Calu3 (cell line): ENCODE measurements at regions not wholly inside any gene's neighbourhood (a gene's known extent, or its start where the extent isn't known, plus 50 kb on each side); places are given as distances from the start of the nearest gene placed in this dataset.
A peak's percentile ranks its signal among the peaks of the same experiment; 100 is the strongest.

Experiments
- BruUV-seq: library from RNA; stranded (reverse); fragments of 400-500 nt; replicated peaks from 2 replicates; lab custom pipeline; 2021; lab: Mats Ljungman, UMichigan
- CTCF ChIA-PET: fragments of 300-600 bp; sonication (Branson Sonifier 250); formaldehyde crosslinking; loops from one replicate; lab custom pipeline; 2022; ENCODE audit warnings: antibody characterized with exemption; lab: Charles Lee
- DNase-seq: peaks from one replicate; pipeline ENCODE4 v3.0.0; 2022
- H3K27ac Mint-ChIP-seq: one replicate; pipeline ENCODE4 v1.8.0; 2022; ENCODE audit warnings: mixed read lengths; ENCODE audit not compliant: unreplicated experiment
- H3K27me3 Mint-ChIP-seq: one replicate; pipeline ENCODE4 v1.8.0; 2022; ENCODE audit warnings: mixed read lengths; ENCODE audit not compliant: unreplicated experiment
- H3K36me3 Mint-ChIP-seq: one replicate; pipeline ENCODE4 v1.8.0; 2022; ENCODE audit warnings: mild to moderate bottlenecking, moderate library complexity, mixed read lengths; ENCODE audit not compliant: insufficient read depth, unreplicated experiment
- H3K4me1 Mint-ChIP-seq: one replicate; pipeline ENCODE4 v1.8.0; 2022; ENCODE audit warnings: mild to moderate bottlenecking, low read depth, mixed read lengths; ENCODE audit not compliant: unreplicated experiment
- H3K4me3 Mint-ChIP-seq: one replicate; pipeline ENCODE4 v1.8.0; 2022; ENCODE audit warnings: mild to moderate bottlenecking, low read depth, moderate library complexity, mixed read lengths; ENCODE audit not compliant: unreplicated experiment
- H3K9me3 Mint-ChIP-seq: one replicate; pipeline ENCODE4 v1.8.0; 2022; ENCODE audit warnings: low read depth, mixed read lengths; ENCODE audit not compliant: unreplicated experiment
- intact Hi-C: fragments of 100-400 bp; cut with micrococcal nuclease; formaldehyde crosslinking; loops from one replicate; pipeline ENCODE4 v1.10.0; 2022; ENCODE audit not compliant: unreplicated experiment
- TF ChIP-seq, protein P1 (sequence below): fragments of 200-600 bp; IDR thresholded peaks from one replicate; pipeline ENCODE4 v1.8.0; 2022; ENCODE audit warnings: antibody characterized with exemption; ENCODE audit not compliant: unreplicated experiment

DNA sequence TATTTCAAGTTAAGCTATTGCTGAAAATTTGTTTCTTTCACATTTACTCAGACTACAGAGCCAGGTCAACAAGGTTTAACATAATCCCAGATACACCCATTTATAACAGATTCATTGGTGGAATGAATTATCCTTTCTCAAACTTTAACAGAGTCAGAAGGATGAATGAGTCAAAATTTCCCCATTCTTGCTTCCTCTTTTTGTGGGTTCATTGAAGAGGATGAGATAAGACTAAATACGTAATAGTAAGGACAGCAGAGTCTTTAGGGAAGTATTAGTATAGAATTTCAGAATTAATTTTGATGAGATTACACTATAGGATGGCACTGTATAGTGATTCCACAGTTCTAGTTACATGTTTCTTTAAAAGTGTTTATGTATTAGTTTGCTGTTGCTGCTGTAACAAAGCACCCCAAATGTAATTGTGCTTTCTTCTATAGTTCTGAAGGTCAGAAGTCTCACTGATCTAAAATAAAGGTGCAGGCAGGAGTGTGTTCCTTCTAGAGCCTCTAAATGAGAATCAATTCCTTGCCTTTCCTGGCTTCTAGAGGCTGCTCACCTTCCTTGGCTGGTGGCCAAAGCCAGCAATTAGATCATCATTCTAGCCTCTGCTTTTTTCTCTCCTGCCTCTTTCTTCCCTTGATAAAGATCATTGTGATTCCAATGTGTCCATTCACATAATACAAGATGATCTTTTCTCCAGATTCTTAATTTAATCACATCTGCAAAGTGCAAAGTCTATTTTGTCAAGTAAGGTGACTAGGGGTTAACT is 309.3 kb upstream of the PIK3C3 start:
- intact Hi-C loops, result no loop called here
- Mint-ChIP-seq H3K27me3 (no peaks in the 10 kb centered on the region), H3K4me1 (no peaks in the 10 kb centered on the region), H3K4me3 (no peak overlapping the region), H3K36me3 (no peaks in the 10 kb centered on the region), H3K9me3 (peaks cover 5% of the 10 kb centered on the region), H3K27ac (no peak overlapping the region)
- peak; percentile 1 for DNase-seq
- TF ChIP-seq, protein P1, sequence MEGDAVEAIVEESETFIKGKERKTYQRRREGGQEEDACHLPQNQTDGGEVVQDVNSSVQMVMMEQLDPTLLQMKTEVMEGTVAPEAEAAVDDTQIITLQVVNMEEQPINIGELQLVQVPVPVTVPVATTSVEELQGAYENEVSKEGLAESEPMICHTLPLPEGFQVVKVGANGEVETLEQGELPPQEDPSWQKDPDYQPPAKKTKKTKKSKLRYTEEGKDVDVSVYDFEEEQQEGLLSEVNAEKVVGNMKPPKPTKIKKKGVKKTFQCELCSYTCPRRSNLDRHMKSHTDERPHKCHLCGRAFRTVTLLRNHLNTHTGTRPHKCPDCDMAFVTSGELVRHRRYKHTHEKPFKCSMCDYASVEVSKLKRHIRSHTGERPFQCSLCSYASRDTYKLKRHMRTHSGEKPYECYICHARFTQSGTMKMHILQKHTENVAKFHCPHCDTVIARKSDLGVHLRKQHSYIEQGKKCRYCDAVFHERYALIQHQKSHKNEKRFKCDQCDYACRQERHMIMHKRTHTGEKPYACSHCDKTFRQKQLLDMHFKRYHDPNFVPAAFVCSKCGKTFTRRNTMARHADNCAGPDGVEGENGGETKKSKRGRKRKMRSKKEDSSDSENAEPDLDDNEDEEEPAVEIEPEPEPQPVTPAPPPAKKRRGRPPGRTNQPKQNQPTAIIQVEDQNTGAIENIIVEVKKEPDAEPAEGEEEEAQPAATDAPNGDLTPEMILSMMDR, result no peak
- CTCF ChIA-PET, result no interaction called here
- BruUV-seq, result no TSS peak

DNA sequence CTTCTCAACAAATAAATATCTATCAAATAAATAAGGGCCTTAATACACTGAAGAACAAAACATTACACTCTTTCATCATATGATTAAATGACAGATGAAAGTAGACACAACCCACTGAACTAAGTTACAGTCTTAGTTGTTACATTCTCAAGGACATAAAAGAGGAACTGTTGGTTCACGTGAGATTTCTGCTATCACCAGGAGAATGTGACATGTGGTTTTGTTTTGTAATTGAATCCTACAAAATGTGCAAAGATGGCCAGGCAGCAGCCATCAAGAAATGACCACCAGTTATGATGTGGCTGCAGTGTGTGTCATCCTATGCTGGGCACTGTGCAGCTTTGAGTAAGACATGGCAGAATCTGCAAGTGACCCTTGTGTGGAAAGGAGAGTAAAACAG is 310.6 kb upstream of the PIK3C3 start:
- H3K27me3 Mint-ChIP-seq, result no peaks in the 10 kb centered on the region
- no TSS peak for BruUV-seq
- H3K9me3 Mint-ChIP-seq, result peaks cover 2% of the 10 kb centered on the region

DNA sequence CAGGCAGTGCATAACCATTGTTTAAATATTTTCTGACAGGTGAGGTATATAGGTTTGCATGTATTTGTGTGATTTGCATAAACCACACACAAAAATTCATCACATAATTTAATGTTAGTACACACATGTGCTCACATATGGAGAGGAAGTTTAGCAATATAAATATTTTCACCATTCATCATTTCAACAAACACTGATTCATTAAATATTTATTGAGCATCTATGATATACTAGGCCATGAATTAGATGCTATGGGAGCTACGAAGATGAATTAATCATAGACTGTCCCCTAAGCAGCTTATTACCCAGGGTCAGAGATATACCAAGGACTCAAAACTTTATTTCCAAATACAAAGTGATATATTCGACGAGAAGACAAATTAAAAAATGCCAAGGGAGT is 311.6 kb upstream of the PIK3C3 start:
- Mint-ChIP-seq H3K36me3 (no peaks in the 10 kb centered on the region), H3K27me3 (no peaks in the 10 kb centered on the region), H3K9me3 (peaks cover 2% of the 10 kb centered on the region), H3K27ac (no peak overlapping the region), H3K4me3 (no peak overlapping the region), H3K4me1 (no peaks in the 10 kb centered on the region)
- CTCF ChIA-PET, result no interaction called here
- no peak for DNase-seq
- TF ChIP-seq, protein P1, result no peak
- intact Hi-C loops, result no loop called here
- no TSS peak for BruUV-seq

More for the DNA sequence above, 310.6 kb upstream of the PIK3C3 start:
- no peaks in the 10 kb centered on the region for H3K4me1 Mint-ChIP-seq
- DNase-seq, result no peak
- TF ChIP-seq, protein P1, result no peak
- H3K4me3 Mint-ChIP-seq, result no peak overlapping the region
- CTCF ChIA-PET, result no interaction called here
- intact Hi-C loops, result no loop called here
- no peaks in the 10 kb centered on the region for H3K36me3 Mint-ChIP-seq
- no peak overlapping the region for H3K27ac Mint-ChIP-seq

DNA sequence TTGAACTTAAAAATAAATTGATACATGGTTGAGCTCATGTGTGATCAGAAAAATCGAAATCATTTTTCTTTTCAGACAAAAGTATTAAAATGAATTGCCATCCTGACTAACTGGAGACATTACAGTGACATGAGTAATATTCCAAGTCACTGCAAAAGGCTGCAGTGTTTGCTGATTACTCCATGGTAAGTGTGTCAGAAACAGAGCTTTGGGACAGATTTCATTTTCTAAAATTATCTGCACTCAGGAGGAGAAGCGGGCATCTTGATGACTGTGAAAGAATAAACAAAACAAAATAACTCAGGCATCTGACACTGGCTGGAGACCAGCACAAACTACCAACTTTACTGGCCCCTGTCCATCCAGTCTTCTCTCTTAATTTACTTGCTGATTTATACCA is 312.3 kb upstream of the PIK3C3 start:
- BruUV-seq, result no TSS peak
- intact Hi-C loops, result no loop called here

More for the DNA sequence above, 312.3 kb upstream of the PIK3C3 start:
- CTCF ChIA-PET, result no interaction called here
- H3K27ac Mint-ChIP-seq, result no peak overlapping the region
- H3K36me3 Mint-ChIP-seq, result no peaks in the 10 kb centered on the region
- H3K27me3 Mint-ChIP-seq, result no peaks in the 10 kb centered on the region
- TF ChIP-seq, protein P1, result no peak
- no peak overlapping the region for H3K4me3 Mint-ChIP-seq
- DNase-seq, result no peak
- peaks cover 2% of the 10 kb centered on the region for H3K9me3 Mint-ChIP-seq
- no peaks in the 10 kb centered on the region for H3K4me1 Mint-ChIP-seq
